ENCODE measurements at regions not wholly inside any gene's neighbourhood (a gene's known extent, or its start where the extent isn't known, plus 50 kb on each side); places are given as distances from the start of the nearest gene placed in this dataset.

DNA sequence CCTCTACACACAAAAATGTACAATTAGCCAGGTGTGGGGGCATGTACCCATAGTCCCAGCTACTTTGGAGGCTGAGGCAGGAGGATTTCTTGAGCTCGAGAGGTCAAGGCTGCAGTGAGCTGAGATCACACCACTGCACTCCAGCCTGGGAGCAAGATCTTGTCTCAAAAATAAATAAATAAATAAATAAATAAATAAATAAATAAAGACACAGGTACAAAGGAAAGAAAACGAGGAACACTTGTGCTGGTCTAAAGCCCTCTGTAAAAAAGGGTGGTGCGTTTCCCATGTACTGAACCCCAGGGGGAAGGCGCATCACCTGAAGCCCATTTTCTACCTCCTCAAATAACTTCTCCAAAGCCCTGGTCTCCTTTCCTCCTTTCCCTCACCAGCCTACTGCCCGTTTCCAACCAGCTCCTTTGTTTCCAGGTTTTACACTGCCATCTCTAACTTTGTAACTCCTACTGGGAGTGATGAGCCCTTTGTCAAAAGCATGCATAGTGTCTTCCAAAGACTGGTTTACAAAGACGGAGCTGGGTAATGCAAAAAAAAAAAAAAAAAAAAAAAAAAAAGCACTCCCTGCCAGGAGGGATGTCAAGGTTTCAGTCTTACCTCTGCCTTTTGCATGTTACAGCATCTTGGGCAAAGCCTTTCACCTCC lies 81.5 kb upstream of the SOX4 start:
- TF ChIP-seq, protein P1, sequence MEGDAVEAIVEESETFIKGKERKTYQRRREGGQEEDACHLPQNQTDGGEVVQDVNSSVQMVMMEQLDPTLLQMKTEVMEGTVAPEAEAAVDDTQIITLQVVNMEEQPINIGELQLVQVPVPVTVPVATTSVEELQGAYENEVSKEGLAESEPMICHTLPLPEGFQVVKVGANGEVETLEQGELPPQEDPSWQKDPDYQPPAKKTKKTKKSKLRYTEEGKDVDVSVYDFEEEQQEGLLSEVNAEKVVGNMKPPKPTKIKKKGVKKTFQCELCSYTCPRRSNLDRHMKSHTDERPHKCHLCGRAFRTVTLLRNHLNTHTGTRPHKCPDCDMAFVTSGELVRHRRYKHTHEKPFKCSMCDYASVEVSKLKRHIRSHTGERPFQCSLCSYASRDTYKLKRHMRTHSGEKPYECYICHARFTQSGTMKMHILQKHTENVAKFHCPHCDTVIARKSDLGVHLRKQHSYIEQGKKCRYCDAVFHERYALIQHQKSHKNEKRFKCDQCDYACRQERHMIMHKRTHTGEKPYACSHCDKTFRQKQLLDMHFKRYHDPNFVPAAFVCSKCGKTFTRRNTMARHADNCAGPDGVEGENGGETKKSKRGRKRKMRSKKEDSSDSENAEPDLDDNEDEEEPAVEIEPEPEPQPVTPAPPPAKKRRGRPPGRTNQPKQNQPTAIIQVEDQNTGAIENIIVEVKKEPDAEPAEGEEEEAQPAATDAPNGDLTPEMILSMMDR (IDR thresholded peaks at IDR 0.05; ENCODE audit: control insufficient read depth, insufficient read depth, low read depth, low read length, missing control alignments), result no peak
- H3K4me3 ChIP-seq (ENCODE audit: control insufficient read depth, low read depth, low read length), result no peak overlapping the region
- DNase-seq (ENCODE audit: low read depth), result no peak

DNA sequence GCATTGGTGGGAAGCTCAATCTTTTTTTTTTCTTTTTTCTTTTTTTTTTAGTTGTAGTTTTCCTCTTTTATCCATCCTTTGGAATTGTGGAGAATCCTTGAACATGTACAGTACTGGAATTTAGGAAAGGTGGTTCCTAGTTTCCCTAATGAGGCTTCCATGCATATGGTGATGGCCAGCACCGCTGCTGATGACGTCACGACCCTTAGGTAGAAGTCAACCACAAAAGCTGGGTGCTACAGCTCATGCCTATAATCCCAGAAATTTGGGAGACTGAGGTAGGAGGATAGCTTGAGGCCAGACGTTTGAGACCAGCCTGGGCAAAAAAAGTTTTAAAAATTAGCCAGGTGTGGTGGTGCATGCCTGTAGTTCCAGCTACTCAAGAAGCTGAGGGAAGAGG lies 79.3 kb upstream of the SOX4 start:
- no peak overlapping the region for H3K4me3 ChIP-seq (ENCODE audit: control insufficient read depth, low read depth, low read length)
- TF ChIP-seq, protein P1 (IDR thresholded peaks at IDR 0.05; ENCODE audit: control insufficient read depth, insufficient read depth, low read depth, low read length, missing control alignments), result no peak
- DNase-seq (ENCODE audit: low read depth), result no peak

DNA sequence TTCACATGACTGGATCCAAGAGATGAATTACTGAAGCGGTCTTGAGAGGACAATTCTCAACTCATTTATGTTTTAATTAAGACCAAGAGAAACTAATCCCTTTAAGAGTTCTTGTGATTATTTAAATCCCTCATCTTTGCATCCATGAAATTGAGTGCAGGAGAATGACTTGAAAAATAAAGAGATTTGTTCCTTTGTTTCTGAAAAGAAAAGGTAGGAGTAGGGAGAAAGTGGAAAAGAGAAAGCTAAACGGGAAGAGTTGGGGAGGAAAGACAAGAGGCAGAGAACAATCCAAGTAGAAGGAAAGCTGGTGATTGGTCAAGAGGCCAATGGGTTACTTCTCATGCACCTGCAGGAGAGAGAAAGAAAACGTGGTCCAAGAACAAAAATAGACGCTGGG lies 75.2 kb upstream of the SOX4 start:
- no peak for DNase-seq (ENCODE audit: low read depth)
- H3K4me3 ChIP-seq (ENCODE audit: control insufficient read depth, low read depth, low read length), result no peak overlapping the region
- TF ChIP-seq, protein P1 (IDR thresholded peaks at IDR 0.05; ENCODE audit: control insufficient read depth, insufficient read depth, low read depth, low read length, missing control alignments), result no peak

GRCh38 chr6:21519642-21520041 lies 73.9 kb upstream of the SOX4 start:
- TF ChIP-seq, protein P1 (IDR thresholded peaks at IDR 0.05; ENCODE audit: control insufficient read depth, insufficient read depth, low read depth, low read length, missing control alignments), result no peak
- no peak overlapping the region for H3K4me3 ChIP-seq (ENCODE audit: control insufficient read depth, low read depth, low read length)
- no peak for DNase-seq (ENCODE audit: low read depth)

GRCh38 chr6:21521276-21521675 lies 72.3 kb upstream of the SOX4 start:
- TF ChIP-seq, protein P1 (IDR thresholded peaks at IDR 0.05; ENCODE audit: control insufficient read depth, insufficient read depth, low read depth, low read length, missing control alignments), result no peak
- DNase-seq (ENCODE audit: low read depth), result no peak
- H3K4me3 ChIP-seq (ENCODE audit: control insufficient read depth, low read depth, low read length), result no peak overlapping the region

DNA sequence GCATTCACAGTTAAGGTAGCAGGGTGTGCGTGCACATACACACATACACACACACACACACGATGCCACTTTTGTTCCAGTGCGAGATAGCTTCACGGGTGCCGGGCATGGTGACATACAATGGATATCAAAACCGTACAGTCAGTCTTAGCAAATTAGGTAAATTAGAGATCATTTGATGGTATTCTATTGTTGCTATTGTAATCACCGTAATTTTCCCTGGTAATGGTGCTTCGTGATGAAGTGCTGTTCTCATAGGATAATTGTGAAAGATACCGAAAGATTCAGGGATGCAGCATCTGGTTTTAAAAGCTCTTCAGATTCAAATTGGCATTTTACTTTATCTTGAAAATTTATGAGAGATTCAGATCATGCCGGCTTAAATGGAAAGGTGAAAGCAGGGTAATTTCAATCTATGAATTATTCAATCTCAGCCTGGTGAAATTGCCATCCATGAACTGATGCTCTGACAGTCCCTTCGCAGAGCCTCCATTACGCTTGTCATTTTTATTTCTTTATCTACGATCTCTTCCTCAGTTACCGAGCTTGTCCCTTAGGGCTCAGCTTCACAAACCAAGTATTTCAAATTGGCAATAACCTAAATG lies 71.3 kb upstream of the SOX4 start:
- no peak for DNase-seq (ENCODE audit: low read depth)
- no peak overlapping the region for H3K4me3 ChIP-seq (ENCODE audit: control insufficient read depth, low read depth, low read length)
- TF ChIP-seq, protein P1 (IDR thresholded peaks at IDR 0.05; ENCODE audit: control insufficient read depth, insufficient read depth, low read depth, low read length, missing control alignments), result no peak
